Endothelial cell of umbilical vein (primary cell): ENCODE measurements at regions not wholly inside any gene's neighbourhood (a gene's known extent, or its start where the extent isn't known, plus 50 kb on each side); places are given as distances from the start of the nearest gene placed in this dataset.

Experiments used
- BruUV-seq: library from RNA; stranded (reverse); fragments of 400-500 nt; replicated peaks from 2 replicates; lab custom pipeline; 2021; lab: Mats Ljungman, UMichigan
- CTCF ChIA-PET: fragments of 300-600, 350-600 bp; sonication (Branson Sonifier 250); formaldehyde crosslinking; loops from one replicate; lab custom pipeline; 2021; ENCODE audit warnings: antibody characterized with exemption, inconsistent platforms; lab: Charles Lee
- POLR2A ChIA-PET: fragments of 300-600, 350-600 bp; sonication (Branson Sonifier 250); formaldehyde crosslinking; loops from one replicate; lab custom pipeline; 2021; ENCODE audit warnings: antibody characterized with exemption, inconsistent platforms; lab: Charles Lee
- DNase-seq: peaks from one replicate; pipeline ENCODE4 v3.0.0-alpha.2; 2011; ENCODE audit warnings: low read depth, low spot score
- FAIRE-seq: peaks from 2 replicates; lab custom pipeline; 2011; peaks lifted over from hg19 to GRCh38; lab: Jason Lieb, UNC
- H2AFZ ChIP-seq: 2 replicates; pipeline ENCODE4 v1.6.0; 2012; ENCODE audit warnings: low read depth, low read length, control low read depth, inconsistent platforms
- H3K27ac ChIP-seq: 2 replicates; pipeline ENCODE4 v1.5.1; 2011; ENCODE audit warnings: low read depth, mild to moderate bottlenecking, control low read depth, low read length, moderate library complexity; ENCODE audit not compliant: insufficient read depth
- H3K27me3 ChIP-seq, 2 experiments: 2 replicates each; pipeline versions ENCODE4 v1.6.0 to v1.6.1; 2011; ENCODE audit warnings: low read length in 2 of 2, mixed read lengths in 1 of 2; ENCODE audit not compliant: control insufficient read depth in 2 of 2, insufficient read depth in 2 of 2
- H3K36me3 ChIP-seq, 2 experiments: 2 replicates in 1 of 2; 3 replicates in 1 of 2; pipeline ENCODE4 v1.5.1; 2011; ENCODE audit warnings: low read length in 2 of 2, mild to moderate bottlenecking in 1 of 2, moderate library complexity in 1 of 2; ENCODE audit not compliant: control insufficient read depth in 2 of 2, insufficient read depth in 2 of 2; ENCODE audit errors: extremely low read depth in 1 of 2
- H3K4me1 ChIP-seq: 3 replicates; pipeline ENCODE4 v1.5.1; 2011; ENCODE audit warnings: mild to moderate bottlenecking, low read length; ENCODE audit not compliant: control insufficient read depth, insufficient read depth; ENCODE audit errors: extremely low read depth
- H3K4me2 ChIP-seq: 2 replicates; pipeline ENCODE4 v1.6.1; 2011; ENCODE audit warnings: low read length, control low read depth, mixed read lengths; ENCODE audit not compliant: insufficient read depth
- H3K4me3 ChIP-seq, 3 experiments: fragments of 200-600 bp in 1 of 3; sonication (generic), shearing (Covaris generic) in 1 of 3; replicated peaks in 1 of 3; 2 replicates each; pipeline ENCODE4 v1.5.1; 2011 to 2016; ENCODE audit warnings: control low read depth in 3 of 3, low read length in 3 of 3, mild to moderate bottlenecking in 2 of 3, inconsistent platforms in 1 of 3, low read depth in 1 of 3, moderate library complexity in 1 of 3; ENCODE audit not compliant: insufficient read depth in 1 of 3
- H3K79me2 ChIP-seq: 2 replicates; pipeline ENCODE4 v1.6.0; 2012; ENCODE audit warnings: low read length, inconsistent platforms; ENCODE audit not compliant: control insufficient read depth, insufficient read depth
- H3K9ac ChIP-seq: replicated peaks from 2 replicates; pipeline ENCODE3; 2011; ENCODE audit warnings: low read length, control low read depth; ENCODE audit not compliant: insufficient read depth; ENCODE audit errors: extremely low read depth
- H3K9me1 ChIP-seq: replicated peaks from 3 replicates; pipeline ENCODE4 v1.6.0; 2011; ENCODE audit warnings: mild to moderate bottlenecking, low read length; ENCODE audit not compliant: control insufficient read depth, insufficient read depth; ENCODE audit errors: extremely low read depth
- H3K9me3 ChIP-seq: replicated peaks from 2 replicates; pipeline ENCODE4 v1.5.1; 2012; ENCODE audit warnings: low read length, inconsistent platforms; ENCODE audit not compliant: control insufficient read depth, insufficient read depth
- H4K20me1 ChIP-seq: replicated peaks from 2 replicates; pipeline ENCODE3; 2011; ENCODE audit warnings: mild to moderate bottlenecking, low read length; ENCODE audit not compliant: control insufficient read depth, insufficient read depth; ENCODE audit errors: extremely low read depth
- CTCF ChIP-seq, 2 donors: IDR thresholded peaks; 1 replicate in 1 of 2; 2 replicates in 1 of 2; pipeline ENCODE4 v1.5.1; 2011; ENCODE audit warnings: low read length in 2 of 2, mild to moderate bottlenecking in 2 of 2, moderate library complexity in 2 of 2, control low read depth in 1 of 2, inconsistent platforms in 1 of 2, low read depth in 1 of 2; ENCODE audit not compliant: insufficient read depth in 1 of 2; ENCODE audit errors: extremely low read depth in 1 of 2
- EZH2 ChIP-seq: IDR thresholded peaks from 2 replicates; pipeline ENCODE4 v1.6.1; 2012; ENCODE audit warnings: borderline replicate concordance, low read depth, mild to moderate bottlenecking, moderate library complexity, low read length, inconsistent platforms; ENCODE audit not compliant: severe bottlenecking
- FOS ChIP-seq: IDR thresholded peaks from 2 replicates; pipeline ENCODE4 v1.6.1; 2011; ENCODE audit warnings: mild to moderate bottlenecking, low read length, moderate library complexity, borderline replicate concordance; ENCODE audit not compliant: insufficient read depth
- GATA2 ChIP-seq: IDR thresholded peaks from 2 replicates; pipeline ENCODE4 v1.7.0; 2011; ENCODE audit warnings: low read depth, mild to moderate bottlenecking, moderate library complexity, mixed read lengths, low read length; ENCODE audit not compliant: insufficient read length, insufficient read depth
- JUN ChIP-seq: IDR thresholded peaks from 2 replicates; pipeline ENCODE4 v1.6.1; 2011; ENCODE audit warnings: borderline replicate concordance, low read depth; ENCODE audit not compliant: insufficient read length, insufficient read depth
- MAX ChIP-seq: IDR thresholded peaks from 2 replicates; pipeline ENCODE4 v1.6.1; 2011; ENCODE audit not compliant: insufficient read depth, insufficient read length
- MYC ChIP-seq: IDR thresholded peaks from one replicate; pipeline ENCODE4 v1.6.1; 2011; ENCODE audit warnings: mild to moderate bottlenecking, low read depth, low read length
- POLR2A ChIP-seq: IDR thresholded peaks from 2 replicates; pipeline ENCODE4 v1.6.1; 2012; ENCODE audit warnings: low read depth, mild to moderate bottlenecking, control low read depth, low read length
- POLR2AphosphoS5 ChIP-seq: IDR thresholded peaks from 2 replicates; pipeline ENCODE4 v1.6.1; 2012; ENCODE audit warnings: low read depth, mild to moderate bottlenecking, control low read depth, low read length, moderate library complexity; ENCODE audit not compliant: insufficient read depth
- dilution Hi-C: fragments of 300-500 bp; cut with MboI; formaldehyde crosslinking; loops from one replicate; pipeline ENCODE4 v1.15.0; 2019; ENCODE audit warnings: low sequenced_read_pairs; ENCODE audit not compliant: extremely low pct_ligation_motif_present
- intact Hi-C: fragments of 100-400 bp; cut with micrococcal nuclease; formaldehyde crosslinking; loops from one replicate; pipeline ENCODE4 v1.10.0; 2022

- Histone ChIP-seq H3K9me3 (peaks cover 9% of the 10 kb centered on the region), H4K20me1 (no peaks in the 10 kb centered on the region), H3K9me1 (no peaks in the 10 kb centered on the region), H3K4me1 (no peaks in the 10 kb centered on the region), H3K79me2 (no peaks in the 10 kb centered on the region), H3K9ac (no peak overlapping the region), H3K36me3 (no peaks in the 10 kb centered on the region), H3K4me3 (no peak overlapping the region), H2AFZ (no peak overlapping the region), H3K4me2 (no peak overlapping the region), H3K27me3 (no peaks in the 10 kb centered on the region), H3K27ac (no peak overlapping the region)
- dilution Hi-C loops (no loop called here), intact Hi-C loops (no loop called here)
- POLR2A ChIA-PET, result no interaction called here
- no TSS peak for BruUV-seq
- FAIRE-seq, result no peak
- CTCF ChIA-PET, result no interaction called here
- DNase-seq, result no peak
- TF ChIP-seq MAX (no peak), FOS (no peak), POLR2AphosphoS5 (no peak), POLR2A (no peak), MYC (no peak), CTCF (IDR thresholded peaks at IDR 0.05; ENCODE audit: extremely low read depth in 1 of 2, insufficient read depth in 1 of 2, low read depth in 1 of 2, low read length in 2 of 2) (no peak), EZH2 (no peak), GATA2 (no peak), JUN (no peak)
Observed at GRCh38 chr10:2108496-2108895, 371.2 kb upstream of the ADARB2 start.
